GM11168 (cell line): ENCODE measurements at regions not wholly inside any gene's neighbourhood (a gene's known extent, or its start where the extent isn't known, plus 50 kb on each side); places are given as distances from the start of the nearest gene placed in this dataset.

ENCODE experiments used
- in situ Hi-C: fragments of 300-500 bp; cut with MboI; formaldehyde crosslinking; loops from one replicate; pipeline ENCODE4 v1.12.0; 2022; ENCODE audit warnings: low sequenced_read_pairs; ENCODE audit not compliant: unreplicated experiment

- in situ Hi-C loops = no loop called here
Observed at GRCh38 chr12:91364471-91365184, 182.0 kb upstream of the DCN start.

GRCh38 chr12:91361864-91362263, 179.2 kb upstream of the DCN start:
- in situ Hi-C loops = no loop called here

- in situ Hi-C loops = no loop called here
Observed at GRCh38 chr12:91357381-91357780, 174.8 kb upstream of the DCN start.

GRCh38 chr12:91356405-91356804, 173.8 kb upstream of the DCN start:
- in situ Hi-C loops = no loop called here

GRCh38 chr12:91355150-91356006, 172.8 kb upstream of the DCN start:
- in situ Hi-C loops = no loop called here

- in situ Hi-C loops = no loop called here
Observed at GRCh38 chr12:91353266-91353665, 170.6 kb upstream of the DCN start.

- in situ Hi-C loops = loop anchor here (25.0 kb wide), 1 partner anchor 362 kb away; no protein-coding TSS in a partner anchor
Observed at GRCh38 chr12:91349476-91349875, 166.9 kb upstream of the DCN start.

GRCh38 chr12:91347481-91348214, 165.0 kb upstream of the DCN start:
- in situ Hi-C loops = loop anchor here (25.0 kb wide), 1 partner anchor 360 kb away; no protein-coding TSS in a partner anchor

GRCh38 chr12:91346827-91347226, 164.2 kb upstream of the DCN start:
- in situ Hi-C loops = loop anchor here (25.0 kb wide), 1 partner anchor 360 kb away; no protein-coding TSS in a partner anchor

GRCh38 chr12:91344408-91344807, 161.8 kb upstream of the DCN start:
- in situ Hi-C loops = loop anchor here (25.0 kb wide), 1 partner anchor 357 kb away; no protein-coding TSS in a partner anchor

GRCh38 chr12:91343010-91343409, 160.4 kb upstream of the DCN start:
- in situ Hi-C loops = loop anchor here (25.0 kb wide), 1 partner anchor 356 kb away; no protein-coding TSS in a partner anchor

GRCh38 chr12:91339106-91339505, 156.5 kb upstream of the DCN start:
- in situ Hi-C loops = loop anchor here (25.0 kb wide), 1 partner anchor 352 kb away; no protein-coding TSS in a partner anchor

GRCh38 chr12:91335699-91336098, 153.1 kb upstream of the DCN start:
- in situ Hi-C loops = loop anchor here (25.0 kb wide), 1 partner anchor 348 kb away; no protein-coding TSS in a partner anchor

GRCh38 chr12:91333966-91334365, 151.3 kb upstream of the DCN start:
- in situ Hi-C loops = loop anchor here (25.0 kb wide), 1 partner anchor 347 kb away; no protein-coding TSS in a partner anchor

GRCh38 chr12:91332302-91332701, 149.7 kb upstream of the DCN start:
- in situ Hi-C loops = loop anchor here (25.0 kb wide), 1 partner anchor 345 kb away; no protein-coding TSS in a partner anchor

GRCh38 chr12:91331371-91331770, 148.8 kb upstream of the DCN start:
- in situ Hi-C loops = loop anchor here (25.0 kb wide), 1 partner anchor 344 kb away; no protein-coding TSS in a partner anchor

GRCh38 chr12:91328451-91328850, 145.8 kb upstream of the DCN start:
- in situ Hi-C loops = loop anchor here (25.0 kb wide), 1 partner anchor 341 kb away; no protein-coding TSS in a partner anchor

GRCh38 chr12:91327889-91328288, 145.3 kb upstream of the DCN start:
- in situ Hi-C loops = loop anchor here (25.0 kb wide), 1 partner anchor 341 kb away; no protein-coding TSS in a partner anchor

GRCh38 chr12:91327131-91327530, 144.5 kb upstream of the DCN start:
- in situ Hi-C loops = loop anchor here (25.0 kb wide), 1 partner anchor 340 kb away; no protein-coding TSS in a partner anchor
